H54 (cell line): ENCODE measurements at regions not wholly inside any gene's neighbourhood (a gene's known extent, or its start where the extent isn't known, plus 50 kb on each side); places are given as distances from the start of the nearest gene placed in this dataset.

ENCODE experiments used
- DNase-seq: peaks from one replicate; pipeline ENCODE4 v3.0.0; 2011; ENCODE audit warnings: low spot score, mixed read lengths; ENCODE audit not compliant: insufficient read length
- FAIRE-seq: peaks from 3 replicates; lab custom pipeline; 2011; peaks lifted over from hg19 to GRCh38; lab: Jason Lieb, UNC
- POLR2A ChIP-seq: IDR thresholded peaks from 2 replicates; pipeline ENCODE4 v1.6.1; 2011; ENCODE audit warnings: low read depth, mild to moderate bottlenecking, low read length

GRCh38 chr12:13576935-13577500 lies 380.5 kb downstream of the EMP1 start:
- no peak for DNase-seq
- no peak for FAIRE-seq
- no peak for TF ChIP-seq POLR2A

GRCh38 chr12:13573698-13574321 lies 377.3 kb downstream of the EMP1 start:
- no peak for FAIRE-seq
- DNase-seq = peak; percentile 6
- TF ChIP-seq POLR2A = no peak

GRCh38 chr12:13571035-13571434 lies 374.5 kb downstream of the EMP1 start:
- no peak for TF ChIP-seq POLR2A
- no peak for DNase-seq
- FAIRE-seq = no peak

GRCh38 chr12:13570005-13570694 lies 373.6 kb downstream of the EMP1 start:
- TF ChIP-seq POLR2A = no peak
- no peak for DNase-seq
- no peak for FAIRE-seq

GRCh38 chr12:13566292-13566691 lies 369.8 kb downstream of the EMP1 start:
- DNase-seq (no peak), FAIRE-seq (no peak)
- no peak for TF ChIP-seq POLR2A

GRCh38 chr12:13564266-13564810 lies 367.8 kb downstream of the EMP1 start:
- TF ChIP-seq POLR2A = no peak
- FAIRE-seq = no peak
- DNase-seq = no peak

GRCh38 chr12:13563743-13564125 lies 367.2 kb downstream of the EMP1 start:
- FAIRE-seq (no peak), DNase-seq (no peak)
- no peak for TF ChIP-seq POLR2A

GRCh38 chr12:13562915-13563742 lies 366.6 kb downstream of the EMP1 start:
- DNase-seq (no peak), FAIRE-seq (no peak)
- TF ChIP-seq POLR2A = no peak

GRCh38 chr12:13561923-13562322 lies 365.4 kb downstream of the EMP1 start:
- TF ChIP-seq POLR2A = no peak
- FAIRE-seq (no peak), DNase-seq (no peak)

- no peak for TF ChIP-seq POLR2A
- DNase-seq (no peak), FAIRE-seq (no peak)
Measured at GRCh38 chr12:13559318-13559978, 362.9 kb downstream of the EMP1 start.

GRCh38 chr12:13552830-13553229 lies 356.3 kb downstream of the EMP1 start:
- no peak for DNase-seq
- FAIRE-seq = no peak
- TF ChIP-seq POLR2A = no peak

GRCh38 chr12:13547283-13547682 lies 350.8 kb downstream of the EMP1 start:
- no peak for FAIRE-seq
- no peak for DNase-seq
- no peak for TF ChIP-seq POLR2A

- no peak for FAIRE-seq
Measured at GRCh38 chr12:13546231-13546630, 349.7 kb downstream of the EMP1 start.

GRCh38 chr12:13539051-13539450 lies 342.5 kb downstream of the EMP1 start:
- FAIRE-seq = no peak
- TF ChIP-seq POLR2A = no peak
- DNase-seq = no peak

More at GRCh38 chr12:13546231-13546630, 349.7 kb downstream of the EMP1 start:
- DNase-seq = no peak
- no peak for TF ChIP-seq POLR2A
